ENCODE measurements at regions not wholly inside any gene's neighbourhood (a gene's known extent, or its start where the extent isn't known, plus 50 kb on each side); places are given as distances from the start of the nearest gene placed in this dataset.
"Not testable (repeated sequence)": the region's sequence is repeated elsewhere in the genome, so short reads cannot be mapped to it uniquely, and the experiment has no call there.

- DNase-seq = not testable (repeated sequence)
These were observed 372.9 kb downstream of the ANAPC1 start for GRCh38 chr2:111511062-111511461.

GRCh38 chr2:111512378-111512777 is 371.6 kb downstream of the ANAPC1 start:
- not testable (repeated sequence) for DNase-seq

GRCh38 chr2:111514138-111514537 is 369.9 kb downstream of the ANAPC1 start:
- not testable (repeated sequence) for DNase-seq

GRCh38 chr2:111517050-111517720 is 366.8 kb downstream of the ANAPC1 start:
- not testable (repeated sequence) for DNase-seq

GRCh38 chr2:111517721-111518053 is 366.3 kb downstream of the ANAPC1 start:
- not testable (repeated sequence) for DNase-seq

GRCh38 chr2:111519071-111519470 is 364.9 kb downstream of the ANAPC1 start:
- DNase-seq = no peak

- DNase-seq = no peak
These were observed 361.7 kb downstream of the ANAPC1 start for GRCh38 chr2:111522231-111522768.

- no peak for DNase-seq
These were observed 361.0 kb downstream of the ANAPC1 start for GRCh38 chr2:111523009-111523408.

- not testable (repeated sequence) for DNase-seq
These were observed 359.0 kb downstream of the ANAPC1 start for GRCh38 chr2:111525026-111525425.

GRCh38 chr2:111526041-111526639 is 357.9 kb downstream of the ANAPC1 start:
- DNase-seq = not testable (repeated sequence)

- not testable (repeated sequence) for DNase-seq
These were observed 356.1 kb downstream of the ANAPC1 start for GRCh38 chr2:111527707-111528400.

GRCh38 chr2:111529022-111529421 is 355.0 kb downstream of the ANAPC1 start:
- DNase-seq = not testable (repeated sequence)

- not testable (repeated sequence) for DNase-seq
These were observed 353.6 kb downstream of the ANAPC1 start for GRCh38 chr2:111530239-111530965.

- DNase-seq = not testable (repeated sequence)
These were observed 351.1 kb downstream of the ANAPC1 start for GRCh38 chr2:111532682-111533556.

- not testable (repeated sequence) for DNase-seq
These were observed 350.3 kb downstream of the ANAPC1 start for GRCh38 chr2:111533557-111534247.

- no peak for DNase-seq
These were observed 349.1 kb downstream of the ANAPC1 start for GRCh38 chr2:111534910-111535352.

GRCh38 chr2:111535404-111535803 is 348.6 kb downstream of the ANAPC1 start:
- no peak for DNase-seq

GRCh38 chr2:111537078-111537655 is 346.8 kb downstream of the ANAPC1 start:
- no peak for DNase-seq

- not testable (repeated sequence) for DNase-seq
These were observed 344.0 kb downstream of the ANAPC1 start for GRCh38 chr2:111539991-111540390.

- DNase-seq = not testable (repeated sequence)
These were observed 341.7 kb downstream of the ANAPC1 start for GRCh38 chr2:111542120-111542774.

Measured in activated CD8-positive, alpha-beta memory T cell treated with anti-CD3 and anti-CD28 coated beads for 24 hours (primary cell).